Head of caudate nucleus (tissue), 42 donors: ENCODE measurements at regions not wholly inside any gene's neighbourhood (a gene's known extent, or its start where the extent isn't known, plus 50 kb on each side); places are given as distances from the start of the nearest gene placed in this dataset.

Experiments used
- DNase-seq, 42 donors: peaks; one replicate each; pipeline versions ENCODE4 v3.0.0 to v3.0.0-alpha.2; 2020 to 2021; ENCODE audit warnings: mixed read lengths in 7 of 42
- intact Hi-C: fragments of 100-400 bp; cut with DNase I; formaldehyde crosslinking; loops from one replicate; pipeline ENCODE4 v1.15.0; 2022

DNA sequence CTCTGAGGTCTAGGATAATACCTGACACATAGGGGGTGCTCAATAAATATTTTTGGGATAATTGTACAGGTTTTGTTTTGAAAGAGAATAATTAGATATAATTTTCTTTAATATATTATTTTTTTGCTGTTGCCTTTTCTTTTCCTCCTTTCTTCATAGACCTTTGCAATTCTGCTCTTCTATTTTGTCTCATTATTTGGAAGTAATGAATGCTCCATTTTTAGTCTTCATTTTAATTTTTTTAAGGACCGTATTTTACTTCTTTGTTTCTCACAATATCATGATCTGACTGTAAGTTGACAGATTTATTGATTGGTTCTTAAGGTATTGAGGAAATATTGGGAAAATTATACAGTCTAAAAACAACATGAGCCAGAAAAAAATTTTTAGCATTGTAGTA lies 150.5 kb upstream of the TMC3 start:
- intact Hi-C loops, result no loop called here

DNA sequence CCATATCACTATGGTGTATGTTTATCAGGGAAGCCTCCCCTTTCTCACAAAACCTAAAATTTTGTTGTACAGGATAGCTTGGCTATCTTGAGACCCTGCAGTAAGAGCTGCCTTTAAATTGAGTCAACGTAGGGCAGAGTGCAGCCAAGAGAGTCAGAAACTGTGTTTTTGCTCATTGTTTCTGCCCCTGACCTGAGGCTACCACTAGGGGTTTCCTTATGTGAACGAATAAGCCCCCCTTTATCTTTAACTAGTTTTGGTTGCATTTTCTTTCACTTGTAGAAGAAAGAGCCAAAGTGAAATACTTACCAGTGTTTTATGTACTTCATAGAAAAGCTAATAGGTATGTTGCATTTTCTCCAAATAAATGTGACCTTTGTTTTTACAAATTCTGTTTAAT lies 149.9 kb upstream of the TMC3 start:
- DNase-seq, result no peak
- intact Hi-C loops, result no loop called here

More for the DNA sequence above, 150.5 kb upstream of the TMC3 start:
- no peak for DNase-seq

DNA sequence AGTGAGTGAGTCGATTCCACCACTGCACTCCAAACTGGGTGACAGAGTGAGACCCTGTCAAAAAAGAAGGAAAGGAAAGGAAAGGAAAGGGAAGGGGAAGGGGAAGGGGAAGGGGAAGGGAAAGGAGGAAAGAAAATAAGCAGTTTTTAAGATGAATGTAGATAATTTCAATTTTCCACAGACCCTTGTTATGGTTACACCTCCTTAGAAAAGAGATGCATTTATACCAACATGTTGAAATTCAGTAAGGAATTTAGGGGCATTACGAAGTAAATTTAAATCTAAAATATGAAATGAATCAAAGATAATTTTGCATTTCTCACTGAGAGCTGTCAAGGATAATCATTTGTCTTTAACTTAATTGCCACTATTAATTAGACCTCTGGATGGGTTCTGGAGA lies 146.5 kb upstream of the TMC3 start:
- DNase-seq, result no peak
- intact Hi-C loops, result no loop called here

DNA sequence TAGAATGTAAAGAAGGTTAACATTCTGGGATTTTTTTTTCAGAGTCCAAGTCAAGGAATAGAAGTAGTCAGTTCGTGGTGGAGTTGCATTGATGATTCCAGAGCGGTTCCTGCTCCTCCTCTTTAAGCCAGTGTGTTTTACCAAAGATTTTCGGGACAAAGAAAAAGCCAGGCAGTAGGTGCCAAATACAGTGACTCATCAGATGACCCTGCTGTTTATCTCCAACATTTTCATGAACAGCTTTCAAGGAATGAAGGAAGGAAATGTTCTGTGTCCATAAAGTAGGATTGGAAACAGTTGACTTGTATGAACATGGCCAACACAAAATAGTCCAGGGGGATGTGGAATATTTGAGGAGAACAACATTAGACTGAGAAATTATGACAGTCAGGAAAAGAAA lies 142.4 kb upstream of the TMC3 start:
- intact Hi-C loops, result loop anchor here (10.0 kb wide), 1 partner anchor 58 kb away; no protein-coding TSS in a partner anchor
- DNase-seq, result no peak

DNA sequence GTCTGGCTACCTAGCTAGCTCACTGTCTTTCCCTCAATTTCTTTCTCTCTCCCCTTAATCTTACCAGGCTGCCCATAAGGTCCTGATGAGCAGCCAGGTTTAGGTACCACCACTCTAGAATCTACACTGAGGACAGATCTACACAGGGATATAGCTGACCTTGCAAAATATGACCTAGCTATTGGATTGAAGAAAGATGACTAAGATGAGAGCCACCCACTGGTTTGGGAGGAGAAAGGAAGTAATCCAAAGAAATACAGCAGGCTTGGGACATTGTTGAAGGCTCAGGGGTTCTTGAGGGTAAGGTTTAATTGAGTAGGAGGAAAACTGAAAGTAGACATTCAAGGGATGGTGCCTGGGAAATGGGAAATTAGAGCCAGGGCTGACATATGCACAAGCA lies 142.0 kb upstream of the TMC3 start:
- intact Hi-C loops, result loop anchor here (10.0 kb wide), 1 partner anchor 59 kb away; no protein-coding TSS in a partner anchor
- DNase-seq, result no peak

DNA sequence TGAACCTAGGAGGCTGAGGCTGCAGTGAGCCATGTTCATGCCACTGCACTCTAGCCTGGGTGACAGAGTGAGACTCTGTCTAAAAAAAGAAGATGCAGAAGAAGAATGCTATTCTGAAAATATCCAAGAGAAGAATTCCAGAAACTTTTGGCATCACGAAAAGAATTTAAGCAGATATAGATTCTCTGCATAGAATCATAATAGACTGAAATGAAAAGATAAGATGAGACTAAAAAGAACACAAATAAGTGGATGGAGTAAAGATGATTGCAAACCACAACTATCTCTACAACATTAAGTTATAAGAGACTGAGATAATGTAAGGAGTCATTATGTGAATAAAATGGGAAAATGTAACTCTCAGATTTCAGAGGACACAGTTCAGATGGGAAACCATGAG lies 140.7 kb upstream of the TMC3 start:
- intact Hi-C loops, result loop anchor here (10.0 kb wide), 1 partner anchor 60 kb away; no protein-coding TSS in a partner anchor
- DNase-seq, result no peak

DNA sequence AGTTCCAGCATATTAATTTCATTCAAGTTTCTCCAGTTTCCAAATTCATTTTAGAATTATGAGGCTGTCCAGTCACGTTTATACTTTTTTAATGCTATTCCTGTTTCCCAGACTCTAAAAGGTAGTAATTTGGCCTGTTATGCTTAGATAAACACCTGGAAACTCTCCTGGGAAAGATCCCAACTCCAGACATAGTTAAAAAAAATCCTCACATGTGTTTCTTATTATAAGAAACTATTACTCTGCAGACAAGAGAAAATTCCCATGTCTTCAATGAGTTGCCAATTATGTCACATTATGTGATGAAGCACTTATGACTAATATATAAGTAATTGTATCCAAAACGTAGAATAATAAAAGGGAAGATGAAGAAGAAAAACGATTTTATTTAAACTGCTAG lies 137.1 kb upstream of the TMC3 start:
- DNase-seq, result no peak

DNA sequence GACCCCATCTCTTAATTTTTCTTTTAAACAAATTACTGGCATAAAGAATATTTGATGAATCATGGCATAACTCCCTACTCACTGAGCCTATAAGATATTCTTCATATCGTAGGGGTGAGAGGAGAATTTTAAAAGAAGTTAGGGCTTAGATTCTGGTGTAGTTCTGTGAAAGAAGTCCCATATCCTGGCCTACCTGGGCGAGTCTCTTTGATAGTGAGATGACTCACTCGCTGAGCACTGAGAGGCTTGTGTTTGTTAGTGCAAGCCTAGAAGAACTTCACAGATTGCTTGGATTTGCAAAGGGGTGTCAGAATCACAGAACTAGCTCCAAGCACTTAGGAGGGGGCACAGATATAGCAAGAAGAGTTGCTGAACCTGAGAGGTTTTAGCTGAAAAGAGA lies 133.8 kb upstream of the TMC3 start:
- intact Hi-C loops, result no loop called here
- no peak for DNase-seq

More for the DNA sequence above, 137.1 kb upstream of the TMC3 start:
- intact Hi-C loops, result loop anchor here (10.0 kb wide), 1 partner anchor 64 kb away; no protein-coding TSS in a partner anchor

DNA sequence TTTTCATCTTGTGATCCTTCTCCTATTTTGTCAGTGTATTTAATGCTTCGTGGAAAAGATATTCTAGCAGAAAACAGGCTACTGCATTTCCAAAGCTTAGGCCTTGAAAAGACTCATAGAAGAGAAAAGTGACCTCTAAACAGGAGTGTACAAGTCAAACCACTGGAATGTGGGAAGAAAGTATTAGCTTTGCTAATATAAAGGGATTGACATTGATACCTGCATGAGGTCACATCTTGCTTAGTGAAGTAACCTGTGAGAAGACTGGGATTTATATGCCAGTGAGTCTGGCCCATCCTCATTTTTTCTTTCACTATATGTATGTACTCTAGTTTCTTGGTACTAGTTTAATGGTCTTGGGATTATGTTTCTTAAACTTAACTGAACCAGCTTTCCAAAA lies 132.9 kb upstream of the TMC3 start:
- intact Hi-C loops, result no loop called here

DNA sequence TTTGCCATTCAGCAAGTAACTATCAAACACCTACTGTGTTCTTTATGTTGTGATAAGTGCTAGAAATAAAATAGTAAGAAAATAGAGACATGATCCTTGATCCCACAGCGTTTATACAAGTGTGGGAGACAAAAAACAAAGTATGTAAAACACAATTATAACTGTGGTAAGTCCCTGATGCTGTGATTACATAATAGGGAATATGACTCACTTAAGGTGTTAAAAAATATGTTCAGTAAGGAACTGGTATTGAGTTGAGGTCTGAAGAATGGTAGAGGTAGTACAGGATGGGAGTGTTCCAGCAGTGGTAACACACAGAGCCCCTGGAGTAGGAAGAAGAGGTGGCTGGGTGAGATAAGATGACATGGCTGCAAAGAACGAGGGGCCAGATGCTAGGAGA lies 132.1 kb upstream of the TMC3 start:
- no peak for DNase-seq
- intact Hi-C loops, result no loop called here

More for the DNA sequence above, 132.9 kb upstream of the TMC3 start:
- DNase-seq, result no peak

DNA sequence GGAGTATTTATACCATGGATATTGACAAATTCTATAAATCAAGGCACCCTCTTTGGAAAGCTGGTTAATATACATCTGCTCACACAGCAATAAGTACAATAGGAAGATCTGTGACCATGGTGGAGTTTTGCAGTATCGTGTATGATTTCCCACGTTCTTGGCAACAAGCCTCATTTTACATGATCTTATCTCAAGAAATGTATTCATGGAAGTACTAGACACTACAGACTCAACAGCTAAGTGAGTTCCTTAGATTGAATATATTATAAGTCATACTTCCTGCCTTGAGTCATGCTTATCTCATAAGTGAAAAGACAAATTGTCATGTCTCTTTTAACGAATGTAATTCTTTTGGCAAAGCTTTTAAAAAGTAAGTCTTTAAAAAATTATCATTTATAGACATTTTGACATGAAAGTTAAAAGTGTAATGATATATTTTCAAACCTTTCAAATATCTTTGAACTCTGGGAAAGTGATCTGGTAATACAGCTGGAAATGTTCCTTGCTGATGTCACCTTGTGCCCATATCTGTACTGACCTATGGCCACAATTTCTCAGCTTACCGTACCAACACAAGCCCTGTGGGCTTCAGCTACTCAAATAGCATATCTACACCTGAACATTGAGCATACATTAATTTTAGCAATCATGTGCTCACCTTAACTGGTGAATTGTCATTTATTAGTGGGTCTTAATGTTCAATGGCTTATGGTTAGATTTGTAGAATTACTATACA lies 130.3 kb upstream of the TMC3 start:
- no peak for DNase-seq
- intact Hi-C loops, result no loop called here

DNA sequence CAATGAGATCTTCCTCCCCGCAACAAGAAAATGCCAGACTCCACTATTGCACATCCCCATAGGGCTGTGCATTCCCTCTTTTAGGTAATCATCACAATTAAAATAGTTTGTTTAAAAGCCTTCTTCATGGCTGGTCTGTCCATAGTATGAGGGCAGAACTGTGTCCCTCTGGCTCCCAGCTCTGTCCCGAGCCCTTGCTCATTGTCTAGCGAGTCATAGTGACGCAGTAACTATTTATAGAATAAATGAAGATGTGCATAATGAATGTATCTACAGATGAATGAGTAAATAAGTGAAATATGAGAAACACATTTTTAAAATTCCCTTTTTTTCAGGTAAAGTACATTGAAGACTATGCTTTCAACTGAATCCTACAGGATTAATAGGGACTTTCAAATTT lies 128.4 kb upstream of the TMC3 start:
- intact Hi-C loops, result no loop called here

DNA sequence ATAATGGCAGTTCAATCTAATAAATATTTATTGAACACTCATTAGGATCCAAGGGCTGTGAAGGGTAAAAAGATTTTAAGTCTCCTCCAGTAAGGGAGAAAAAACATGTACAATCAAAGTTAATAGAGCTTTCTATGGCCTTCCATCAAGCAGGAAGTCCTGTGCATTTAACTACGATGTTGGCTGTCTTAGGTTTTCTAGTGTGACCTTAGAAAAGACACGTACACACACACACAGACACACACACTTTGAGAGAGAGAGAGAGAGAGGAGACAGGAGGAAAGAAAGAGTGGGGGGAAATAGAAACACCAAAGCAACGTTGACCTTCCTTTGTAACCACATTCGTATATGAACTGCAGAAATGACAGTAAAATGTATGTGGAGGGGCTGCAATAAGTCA lies 126.1 kb upstream of the TMC3 start:
- intact Hi-C loops, result no loop called here
- no peak for DNase-seq

More for the DNA sequence above, 128.4 kb upstream of the TMC3 start:
- no peak for DNase-seq

DNA sequence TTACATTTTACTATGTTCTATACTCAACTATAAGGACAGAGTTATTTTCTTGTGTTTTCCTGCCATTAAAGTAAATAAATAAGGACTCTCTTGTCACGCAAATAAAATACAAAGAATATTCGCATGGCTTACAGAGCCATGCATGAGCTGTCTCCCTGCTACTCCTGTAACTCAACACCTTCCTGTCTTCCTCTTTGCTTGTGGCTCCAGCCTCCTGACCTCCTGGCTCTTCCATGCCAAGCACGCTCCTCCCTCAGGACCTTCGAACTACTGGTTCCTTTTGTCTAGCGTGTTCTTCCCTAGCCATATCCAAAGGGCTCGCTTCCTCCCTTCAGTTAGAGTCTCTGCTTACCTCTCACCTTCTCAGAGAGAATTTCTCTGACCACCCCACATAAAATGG lies 124.3 kb upstream of the TMC3 start:
- intact Hi-C loops, result no loop called here
- no peak for DNase-seq

DNA sequence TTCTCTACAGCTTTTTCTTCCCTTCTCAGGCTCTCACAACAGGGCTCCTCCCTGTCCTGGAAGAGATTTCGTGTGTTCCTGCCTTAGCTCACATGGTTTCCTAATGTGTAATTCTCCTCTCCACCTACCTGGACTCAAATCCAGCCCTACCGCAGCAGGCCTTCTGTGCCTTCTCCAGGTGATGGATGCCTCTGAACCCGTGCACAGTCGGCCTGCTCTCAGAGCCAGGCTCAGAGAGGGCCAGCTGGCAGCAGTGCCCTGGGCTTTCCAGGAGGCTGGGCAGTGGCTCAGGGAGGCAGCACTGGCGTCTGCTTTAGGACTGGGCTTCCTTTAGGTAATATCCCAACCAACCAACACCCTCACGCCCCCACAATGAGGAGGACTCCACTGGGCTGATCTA lies 123.2 kb upstream of the TMC3 start:
- no peak for DNase-seq
- intact Hi-C loops, result no loop called here

DNA sequence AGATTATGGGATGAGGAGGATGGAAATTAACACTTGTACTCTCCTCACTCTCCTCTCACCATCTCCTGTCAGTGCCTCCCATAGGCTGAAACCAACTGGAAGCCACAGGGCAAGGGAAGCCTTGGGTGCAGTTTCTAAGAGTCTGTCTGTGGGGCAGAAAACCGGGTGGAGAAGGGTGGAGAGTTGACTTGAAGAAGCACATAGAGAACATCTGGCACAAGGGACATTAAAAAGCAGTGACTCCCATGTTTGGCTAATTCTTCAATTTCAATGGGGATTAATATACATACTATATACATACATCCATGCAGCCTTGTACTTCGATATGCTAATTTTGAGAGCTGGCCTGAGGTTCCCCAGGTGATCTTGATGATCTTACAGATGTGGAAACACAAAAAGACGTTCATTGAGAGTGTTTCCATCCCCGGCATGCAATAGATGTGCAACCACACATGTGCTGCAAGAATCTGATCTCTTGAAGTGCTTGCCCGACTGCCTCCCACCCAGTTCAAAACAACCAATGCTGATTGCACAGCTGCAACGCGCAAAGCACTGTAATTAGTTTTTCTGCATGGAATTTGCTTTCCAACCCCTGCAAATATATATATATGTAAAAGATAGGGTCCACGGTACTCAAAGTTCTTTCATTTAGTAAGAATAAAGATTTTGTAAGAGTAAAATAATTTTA lies 121.9 kb upstream of the TMC3 start:
- DNase-seq, result no peak
- intact Hi-C loops, result no loop called here

DNA sequence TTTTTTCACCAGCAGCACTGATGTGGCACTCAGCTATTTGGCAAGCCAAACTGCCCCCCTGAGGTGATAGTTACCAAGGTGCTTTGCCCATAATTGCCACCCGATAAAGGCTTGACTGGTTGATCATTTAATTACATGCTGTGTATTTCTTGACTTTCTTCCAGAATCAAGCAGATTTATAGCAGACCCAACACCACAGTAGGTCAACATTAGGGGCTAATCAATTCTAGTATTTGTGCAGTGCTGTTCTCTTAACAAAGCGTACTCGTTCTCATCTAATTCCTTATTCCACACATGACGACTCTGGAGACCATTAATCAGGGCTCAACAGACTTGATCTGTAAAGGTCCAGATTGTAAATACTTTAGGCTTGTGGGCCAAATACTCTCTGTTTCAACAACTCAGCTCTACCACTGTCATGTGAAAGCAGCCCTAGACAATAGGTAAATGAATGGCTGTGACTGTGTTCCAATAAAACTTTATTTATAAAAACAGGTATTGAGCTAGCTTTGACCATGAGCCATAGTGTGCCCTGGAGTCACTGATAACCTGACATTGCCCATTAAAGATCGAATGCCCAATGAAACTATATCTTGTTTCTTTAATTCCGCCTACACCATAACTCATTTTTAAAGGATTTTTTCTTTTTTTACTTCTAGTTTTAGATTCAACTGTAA lies 119.1 kb upstream of the TMC3 start:
- intact Hi-C loops, result no loop called here
- no peak for DNase-seq

DNA sequence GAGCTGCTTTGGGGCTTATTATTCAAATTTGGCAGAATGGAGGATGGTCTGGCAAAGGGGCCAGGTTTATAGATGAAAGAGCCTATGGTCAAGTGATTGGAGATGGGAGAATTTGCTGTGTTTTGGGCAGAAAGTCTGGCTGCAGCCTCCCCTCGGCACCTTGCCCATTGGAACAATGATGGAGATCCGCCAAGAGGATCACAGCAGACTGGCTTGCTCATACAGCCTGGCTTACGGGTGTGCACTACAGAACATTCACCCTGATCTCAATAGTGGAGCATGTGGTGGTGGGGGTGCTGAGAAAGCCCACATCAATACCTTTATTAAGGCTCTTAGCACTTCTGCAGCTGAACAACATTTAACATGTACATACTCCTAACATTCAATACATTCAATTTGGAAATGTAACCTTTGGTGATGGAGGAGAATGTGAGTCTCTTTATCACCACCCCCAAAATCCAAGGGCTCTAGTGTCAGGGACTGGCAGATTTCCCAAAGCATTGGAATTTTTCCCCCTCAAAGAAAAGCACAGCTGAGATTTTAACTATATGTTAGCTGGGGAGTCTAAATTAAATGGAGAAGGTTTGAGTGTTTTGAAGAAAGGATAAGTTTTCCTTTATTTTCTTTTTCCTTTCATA lies 118.4 kb upstream of the TMC3 start:
- intact Hi-C loops, result no loop called here
- peak in 28 of 42 donors; percentile 10 to 73 (median 51) for DNase-seq

DNA sequence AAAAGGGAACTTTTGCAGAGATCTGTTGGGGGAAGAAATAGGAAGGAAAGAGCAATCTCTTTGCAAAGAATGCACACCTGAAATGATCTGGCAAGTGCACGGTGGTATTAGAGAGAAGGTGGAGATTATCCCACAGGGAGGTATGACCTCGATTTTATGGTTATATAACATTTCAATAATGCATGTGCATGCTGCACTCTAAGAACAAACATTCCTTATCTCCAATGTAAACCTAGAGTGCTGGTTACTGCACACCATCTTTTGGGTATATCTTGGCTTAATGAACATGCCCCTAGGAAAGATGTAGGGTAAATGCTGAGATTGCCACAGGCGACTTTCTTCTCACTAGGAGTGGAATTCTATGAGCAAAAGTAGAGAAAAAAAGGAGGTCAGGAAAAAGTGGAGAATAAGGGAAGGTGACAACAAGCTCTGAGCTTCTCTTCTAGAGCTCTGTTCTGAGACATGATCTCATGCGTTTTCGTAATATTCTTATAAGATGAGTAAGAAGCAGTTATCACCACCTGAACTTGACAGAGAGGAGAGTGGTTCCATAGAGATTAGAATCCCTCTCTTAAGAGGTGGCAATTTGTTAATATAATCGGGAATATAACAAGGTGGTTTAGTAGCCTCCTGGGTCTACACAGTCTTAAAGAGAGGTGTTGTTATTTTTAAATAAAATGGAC lies 117.5 kb upstream of the TMC3 start:
- no peak for DNase-seq
- intact Hi-C loops, result no loop called here
